CD8-positive, alpha-beta memory T cell (primary cell): ENCODE measurements at regions not wholly inside any gene's neighbourhood (a gene's known extent, or its start where the extent isn't known, plus 50 kb on each side); places are given as distances from the start of the nearest gene placed in this dataset.

ENCODE experiments used
- CTCF ChIA-PET: fragments of 350-600 bp; sonication (Branson Sonifier 250); formaldehyde crosslinking; loops from one replicate; lab custom pipeline; 2021; ENCODE audit warnings: antibody characterized with exemption; lab: Charles Lee
- POLR2A ChIA-PET: fragments of 350-600 bp; sonication (Branson Sonifier 250); formaldehyde crosslinking; loops from one replicate; lab custom pipeline; 2021; ENCODE audit warnings: antibody characterized with exemption; lab: Charles Lee
- DNase-seq, 5 donors: peaks; one replicate each; pipeline versions ENCODE4 v3.0.0 to v3.0.0-alpha.2; 2020 to 2022; ENCODE audit warnings: mixed read lengths in 1 of 5
- H3K27ac ChIP-seq: one replicate; pipeline ENCODE4 v1.7.0; 2013; ENCODE audit warnings: low read depth, mild to moderate bottlenecking, low read length, moderate library complexity
- H3K27me3 ChIP-seq: 2 replicates; pipeline ENCODE4 v1.7.0; 2013; ENCODE audit warnings: low read length, mild to moderate bottlenecking; ENCODE audit not compliant: insufficient read depth, poor library complexity, severe bottlenecking
- H3K36me3 ChIP-seq: 2 replicates; pipeline ENCODE4 v1.7.0; 2013; ENCODE audit warnings: mild to moderate bottlenecking, low read length, moderate library complexity; ENCODE audit not compliant: insufficient read depth
- H3K4me1 ChIP-seq: 2 replicates; pipeline ENCODE4 v1.7.0; 2013; ENCODE audit warnings: mild to moderate bottlenecking, low read length, moderate library complexity; ENCODE audit not compliant: insufficient read depth
- H3K4me3 ChIP-seq: 2 replicates; pipeline ENCODE4 v1.7.0; 2013; ENCODE audit warnings: mild to moderate bottlenecking, low read length
- H3K9me3 ChIP-seq: 2 replicates; pipeline ENCODE4 v1.7.0; 2013; ENCODE audit warnings: mild to moderate bottlenecking, low read length
- H3K27ac Mint-ChIP-seq, 8 donors: one replicate each; pipeline ENCODE4 v1.8.0; 2020 to 2021; ENCODE audit warnings: mixed read lengths in 8 of 8, mild to moderate bottlenecking in 6 of 8, inconsistent platforms in 3 of 8, moderate library complexity in 3 of 8
- H3K27me3 Mint-ChIP-seq, 2 donors: one replicate each; pipeline ENCODE4 v1.8.0; 2020 to 2021; ENCODE audit warnings: mixed read lengths in 2 of 2, mild to moderate bottlenecking in 1 of 2, moderate library complexity in 1 of 2
- H3K36me3 Mint-ChIP-seq, 3 donors: one replicate each; pipeline ENCODE4 v1.8.0; 2020 to 2021; ENCODE audit warnings: mixed read lengths in 3 of 3, inconsistent platforms in 1 of 3, mild to moderate bottlenecking in 1 of 3
- H3K4me1 Mint-ChIP-seq, 3 donors: one replicate each; pipeline ENCODE4 v1.8.0; 2020 to 2021; ENCODE audit warnings: mixed read lengths in 3 of 3, inconsistent platforms in 1 of 3, mild to moderate bottlenecking in 1 of 3
- H3K4me3 Mint-ChIP-seq, 7 donors: one replicate each; pipeline ENCODE4 v1.8.0; 2020 to 2021; ENCODE audit warnings: mixed read lengths in 7 of 7, mild to moderate bottlenecking in 6 of 7, moderate library complexity in 4 of 7, inconsistent platforms in 2 of 7
- H3K9me3 Mint-ChIP-seq, 5 donors: one replicate each; pipeline ENCODE4 v1.8.0; 2020 to 2022; ENCODE audit warnings: mixed read lengths in 5 of 5, mild to moderate bottlenecking in 3 of 5, moderate library complexity in 2 of 5, inconsistent platforms in 1 of 5

- H3K9me3 ChIP-seq = no peaks in the 10 kb centered on the region
- H3K4me3 ChIP-seq = no peak overlapping the region
- no peak for DNase-seq
- Mint-ChIP-seq H3K27me3 (peaks cover 0 to 5% of the 10 kb centered on the region in 2 donors), H3K4me1 (no peaks in the 10 kb centered on the region), H3K36me3 (no peaks in the 10 kb centered on the region), H3K4me3 (no peak overlapping the region), H3K27ac (no peak overlapping the region), H3K9me3 (peaks cover 0 to 5% (median 0%) of the 10 kb centered on the region in 5 donors)
- H3K27ac ChIP-seq = no peak overlapping the region
- H3K4me1 ChIP-seq = no peaks in the 10 kb centered on the region
- POLR2A ChIA-PET = no interaction called here
- H3K27me3 ChIP-seq = no peaks in the 10 kb centered on the region
- CTCF ChIA-PET = no interaction called here
- no peaks in the 10 kb centered on the region for H3K36me3 ChIP-seq
Measured at GRCh38 chr11:27874998-27875830, 175.0 kb upstream of the BDNF start.

DNA sequence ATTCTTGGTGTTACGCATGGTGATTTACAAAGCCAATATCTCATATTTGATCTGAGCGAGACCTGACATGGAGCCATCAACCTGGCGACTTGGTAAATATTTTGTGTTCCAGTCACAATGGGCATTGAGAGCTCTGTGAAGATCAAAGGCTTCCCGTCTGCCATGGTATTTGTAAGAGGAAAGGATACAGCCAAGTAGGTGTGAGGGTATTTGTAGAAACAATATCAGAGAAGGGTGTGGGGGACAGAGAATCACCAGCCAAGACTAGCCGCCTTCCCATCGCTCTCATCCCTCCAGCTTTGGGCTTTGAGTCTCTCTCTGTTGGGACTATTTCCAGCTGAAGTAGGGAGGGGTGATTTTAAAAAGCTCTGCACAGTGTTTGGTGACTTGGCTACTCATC, 173.4 kb upstream of the BDNF start:
- Mint-ChIP-seq H3K27ac (no peak overlapping the region), H3K27me3 (peaks cover 0 to 5% of the 10 kb centered on the region in 2 donors), H3K4me3 (no peak overlapping the region), H3K9me3 (peaks cover 0 to 5% (median 0%) of the 10 kb centered on the region in 5 donors), H3K4me1 (no peaks in the 10 kb centered on the region), H3K36me3 (no peaks in the 10 kb centered on the region)
- ChIA-PET POLR2A (no interaction called here), CTCF (no interaction called here)
- Histone ChIP-seq H3K4me3 (no peak overlapping the region), H3K9me3 (no peaks in the 10 kb centered on the region), H3K27ac (no peak overlapping the region), H3K27me3 (no peaks in the 10 kb centered on the region), H3K36me3 (no peaks in the 10 kb centered on the region), H3K4me1 (no peaks in the 10 kb centered on the region)
- no peak for DNase-seq

GRCh38 chr11:27871056-27871455, 170.8 kb upstream of the BDNF start:
- Mint-ChIP-seq H3K9me3 (peaks cover 0 to 7% (median 0%) of the 10 kb centered on the region in 5 donors), H3K36me3 (no peaks in the 10 kb centered on the region), H3K4me3 (no peak overlapping the region), H3K27me3 (peaks cover 0 to 5% of the 10 kb centered on the region in 2 donors), H3K27ac (no peak overlapping the region), H3K4me1 (no peaks in the 10 kb centered on the region)
- no peak for DNase-seq
- Histone ChIP-seq H3K4me3 (no peak overlapping the region), H3K9me3 (no peaks in the 10 kb centered on the region), H3K27me3 (no peaks in the 10 kb centered on the region), H3K4me1 (no peaks in the 10 kb centered on the region), H3K27ac (no peak overlapping the region), H3K36me3 (no peaks in the 10 kb centered on the region)
- CTCF ChIA-PET = no interaction called here
- POLR2A ChIA-PET = no interaction called here

DNA sequence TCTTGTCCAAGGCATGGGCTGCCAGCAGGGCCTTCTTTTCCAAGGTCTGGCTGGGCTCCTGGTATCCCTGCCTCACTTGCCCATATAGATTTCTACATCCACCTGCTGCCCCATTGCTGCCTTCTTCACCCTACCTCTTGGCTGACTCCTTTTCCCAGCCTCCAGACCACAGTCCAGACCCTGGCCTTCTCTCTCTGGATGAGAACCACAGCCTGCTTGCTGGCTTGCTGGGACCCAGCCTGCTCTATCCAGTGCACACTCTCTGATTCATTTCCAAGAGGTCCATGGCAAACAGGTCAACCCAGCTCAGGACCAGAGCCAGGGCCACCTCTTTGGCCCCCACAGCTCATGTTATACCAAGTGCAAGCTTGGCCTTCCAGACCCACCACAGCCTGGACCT, 169.4 kb upstream of the BDNF start:
- DNase-seq = no peak
- H3K36me3 ChIP-seq = no peaks in the 10 kb centered on the region
- Mint-ChIP-seq H3K4me1 (no peaks in the 10 kb centered on the region), H3K27me3 (peaks cover 4 to 5% of the 10 kb centered on the region in 2 donors), H3K27ac (no peak overlapping the region), H3K9me3 (peaks cover 0 to 2% (median 0%) of the 10 kb centered on the region in 5 donors), H3K36me3 (no peaks in the 10 kb centered on the region), H3K4me3 (no peak overlapping the region)
- H3K9me3 ChIP-seq = no peaks in the 10 kb centered on the region
- no peak overlapping the region for H3K27ac ChIP-seq
- ChIA-PET POLR2A (no interaction called here), CTCF (no interaction called here)
- H3K4me1 ChIP-seq = no peaks in the 10 kb centered on the region
- no peak overlapping the region for H3K4me3 ChIP-seq
- no peaks in the 10 kb centered on the region for H3K27me3 ChIP-seq

- H3K36me3 Mint-ChIP-seq = no peaks in the 10 kb centered on the region
Measured at GRCh38 chr11:27868709-27869108, 168.5 kb upstream of the BDNF start.

GRCh38 chr11:27868226-27868625, 168.0 kb upstream of the BDNF start:
- H3K36me3 ChIP-seq = no peaks in the 10 kb centered on the region
- no peak for DNase-seq
- H3K27ac ChIP-seq = no peak overlapping the region
- H3K4me1 ChIP-seq = no peaks in the 10 kb centered on the region
- peaks cover 4 to 5% of the 10 kb centered on the region in 2 donors for H3K27me3 Mint-ChIP-seq
- H3K4me3 Mint-ChIP-seq = no peak overlapping the region
- H3K4me3 ChIP-seq = no peak overlapping the region
- H3K9me3 Mint-ChIP-seq = peaks cover 0 to 2% (median 0%) of the 10 kb centered on the region in 5 donors
- H3K4me1 Mint-ChIP-seq = no peaks in the 10 kb centered on the region
- ChIA-PET POLR2A (no interaction called here), CTCF (no interaction called here)
- no peaks in the 10 kb centered on the region for H3K27me3 ChIP-seq
- no peaks in the 10 kb centered on the region for H3K36me3 Mint-ChIP-seq
- H3K27ac Mint-ChIP-seq = no peak overlapping the region
- no peaks in the 10 kb centered on the region for H3K9me3 ChIP-seq

More at GRCh38 chr11:27868709-27869108, 168.5 kb upstream of the BDNF start:
- H3K4me3 ChIP-seq = no peak overlapping the region
- no peaks in the 10 kb centered on the region for H3K4me1 Mint-ChIP-seq
- no peaks in the 10 kb centered on the region for H3K36me3 ChIP-seq
- peaks cover 4 to 5% of the 10 kb centered on the region in 2 donors for H3K27me3 Mint-ChIP-seq
- no peaks in the 10 kb centered on the region for H3K9me3 ChIP-seq
- no peak for DNase-seq
- no peak overlapping the region for H3K27ac ChIP-seq
- H3K27me3 ChIP-seq = no peaks in the 10 kb centered on the region
- no peak overlapping the region for H3K4me3 Mint-ChIP-seq
- ChIA-PET POLR2A (no interaction called here), CTCF (no interaction called here)
- H3K27ac Mint-ChIP-seq = no peak overlapping the region
- peaks cover 0 to 2% (median 0%) of the 10 kb centered on the region in 5 donors for H3K9me3 Mint-ChIP-seq
- H3K4me1 ChIP-seq = no peaks in the 10 kb centered on the region

GRCh38 chr11:27865105-27865504, 164.8 kb upstream of the BDNF start:
- Mint-ChIP-seq H3K27ac (no peak overlapping the region), H3K4me1 (no peaks in the 10 kb centered on the region), H3K9me3 (peaks cover 0 to 2% (median 0%) of the 10 kb centered on the region in 5 donors), H3K4me3 (no peak overlapping the region), H3K27me3 (peaks cover 1 to 4% of the 10 kb centered on the region in 2 donors), H3K36me3 (no peaks in the 10 kb centered on the region)
- POLR2A ChIA-PET = no interaction called here
- no peak overlapping the region for H3K4me3 ChIP-seq
- CTCF ChIA-PET = no interaction called here
- no peaks in the 10 kb centered on the region for H3K4me1 ChIP-seq
- no peaks in the 10 kb centered on the region for H3K36me3 ChIP-seq
- DNase-seq = no peak
- H3K27me3 ChIP-seq = no peaks in the 10 kb centered on the region
- H3K27ac ChIP-seq = no peak overlapping the region
- no peaks in the 10 kb centered on the region for H3K9me3 ChIP-seq

- H3K27me3 ChIP-seq = no peaks in the 10 kb centered on the region
- no peaks in the 10 kb centered on the region for H3K9me3 ChIP-seq
- H3K4me1 ChIP-seq = no peaks in the 10 kb centered on the region
- ChIA-PET POLR2A (no interaction called here), CTCF (no interaction called here)
- H3K9me3 Mint-ChIP-seq = peaks cover 0 to 2% (median 0%) of the 10 kb centered on the region in 5 donors
- no peaks in the 10 kb centered on the region for H3K36me3 ChIP-seq
- H3K4me1 Mint-ChIP-seq = no peaks in the 10 kb centered on the region
- H3K4me3 Mint-ChIP-seq = no peak overlapping the region
- no peak overlapping the region for H3K4me3 ChIP-seq
- peaks cover 1 to 4% of the 10 kb centered on the region in 2 donors for H3K27me3 Mint-ChIP-seq
- no peak overlapping the region for H3K27ac Mint-ChIP-seq
- DNase-seq = no peak
- no peaks in the 10 kb centered on the region for H3K36me3 Mint-ChIP-seq
- H3K27ac ChIP-seq = no peak overlapping the region
Measured at GRCh38 chr11:27864611-27865010, 164.4 kb upstream of the BDNF start.
